Lower lobe of right lung (tissue), 2 donors: ENCODE measurements at regions not wholly inside any gene's neighbourhood (a gene's known extent, or its start where the extent isn't known, plus 50 kb on each side); places are given as distances from the start of the nearest gene placed in this dataset.
A peak's percentile ranks its signal among the peaks of the same experiment; 100 is the strongest.
"Not testable (repeated sequence)": the region's sequence is repeated elsewhere in the genome, so short reads cannot be mapped to it uniquely, and the experiment has no call there.

Experiments used
- ATAC-seq, 2 donors: fragments of 200-7000 bp; cut with Tn5 transposase; one replicate each; pipeline ENCODE4 v1.9.1; 2020 to 2022; ENCODE audit warnings: mild to moderate bottlenecking in 2 of 2, moderate library complexity in 2 of 2
- DNase-seq: peaks from one replicate; pipeline ENCODE4 v3.0.0-alpha.2; 2020
- H3K27ac ChIP-seq: fragments of 200-600 bp; one replicate; pipeline ENCODE4 v1.8.0; 2022
- H3K27me3 ChIP-seq: fragments of 200-600 bp; one replicate; pipeline ENCODE4 v1.8.0; 2022; ENCODE audit warnings: low read depth
- H3K36me3 ChIP-seq: fragments of 200-600 bp; one replicate; pipeline ENCODE4 v1.8.0; 2022; ENCODE audit warnings: mild to moderate bottlenecking
- H3K4me1 ChIP-seq: fragments of 200-600 bp; one replicate; pipeline ENCODE4 v1.8.0; 2022
- H3K4me3 ChIP-seq: fragments of 200-600 bp; one replicate; pipeline ENCODE4 v1.8.0; 2022; ENCODE audit warnings: mild to moderate bottlenecking
- H3K9me3 ChIP-seq: fragments of 200-600 bp; one replicate; pipeline ENCODE4 v1.8.0; 2022
- intact Hi-C: fragments of 100-400 bp; cut with DNase I; formaldehyde crosslinking; loops from one replicate; pipeline ENCODE4 v1.11.0; 2022
- TF ChIP-seq, protein P1 (sequence below): fragments of 200-600 bp; IDR thresholded peaks from one replicate; pipeline ENCODE4 v1.8.0; 2022; ENCODE audit warnings: antibody characterized with exemption, mild to moderate bottlenecking
- donor health status: DM: no; HTN: yes; CAD: no; lungs with severe emphysema.

GRCh38 chrY:3491423-3491822 lies 87.4 kb upstream of the TGIF2LY start:
- H3K27ac ChIP-seq, H3K27me3 ChIP-seq, intact Hi-C loops, ATAC-seq, H3K4me1 ChIP-seq, H3K9me3 ChIP-seq, DNase-seq, H3K36me3 ChIP-seq, H3K4me3 ChIP-seq: not testable (repeated sequence)

- H3K27me3 ChIP-seq, DNase-seq, intact Hi-C loops, H3K36me3 ChIP-seq, H3K4me3 ChIP-seq, H3K27ac ChIP-seq, H3K4me1 ChIP-seq, H3K9me3 ChIP-seq, ATAC-seq: not testable (repeated sequence)
These were observed 84.3 kb upstream of the TGIF2LY start for GRCh38 chrY:3494539-3494938.

- H3K4me3 ChIP-seq, H3K9me3 ChIP-seq, ATAC-seq, H3K27ac ChIP-seq, DNase-seq, H3K4me1 ChIP-seq, H3K36me3 ChIP-seq, intact Hi-C loops, H3K27me3 ChIP-seq: not testable (repeated sequence)
- TF ChIP-seq, protein P1, sequence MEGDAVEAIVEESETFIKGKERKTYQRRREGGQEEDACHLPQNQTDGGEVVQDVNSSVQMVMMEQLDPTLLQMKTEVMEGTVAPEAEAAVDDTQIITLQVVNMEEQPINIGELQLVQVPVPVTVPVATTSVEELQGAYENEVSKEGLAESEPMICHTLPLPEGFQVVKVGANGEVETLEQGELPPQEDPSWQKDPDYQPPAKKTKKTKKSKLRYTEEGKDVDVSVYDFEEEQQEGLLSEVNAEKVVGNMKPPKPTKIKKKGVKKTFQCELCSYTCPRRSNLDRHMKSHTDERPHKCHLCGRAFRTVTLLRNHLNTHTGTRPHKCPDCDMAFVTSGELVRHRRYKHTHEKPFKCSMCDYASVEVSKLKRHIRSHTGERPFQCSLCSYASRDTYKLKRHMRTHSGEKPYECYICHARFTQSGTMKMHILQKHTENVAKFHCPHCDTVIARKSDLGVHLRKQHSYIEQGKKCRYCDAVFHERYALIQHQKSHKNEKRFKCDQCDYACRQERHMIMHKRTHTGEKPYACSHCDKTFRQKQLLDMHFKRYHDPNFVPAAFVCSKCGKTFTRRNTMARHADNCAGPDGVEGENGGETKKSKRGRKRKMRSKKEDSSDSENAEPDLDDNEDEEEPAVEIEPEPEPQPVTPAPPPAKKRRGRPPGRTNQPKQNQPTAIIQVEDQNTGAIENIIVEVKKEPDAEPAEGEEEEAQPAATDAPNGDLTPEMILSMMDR = peak; percentile 15
These were observed 51.8 kb upstream of the TGIF2LY start for GRCh38 chrY:3527040-3527439.
